HG03139 (cell line): ENCODE measurements at regions not wholly inside any gene's neighbourhood (a gene's known extent, or its start where the extent isn't known, plus 50 kb on each side); places are given as distances from the start of the nearest gene placed in this dataset.

ENCODE experiments used
- ATAC-seq: cut with Tn5 transposase; IDR thresholded peaks from one replicate; pipeline ENCODE4 v1.9.1; 2021; ENCODE audit not compliant: unreplicated experiment

- no peak for ATAC-seq
Measured at GRCh38 chr10:128418819-128419218, 292.6 kb upstream of the MKI67 start.

GRCh38 chr10:128419466-128420019 lies 293.3 kb upstream of the MKI67 start:
- ATAC-seq, result no peak

GRCh38 chr10:128420623-128421022 lies 294.4 kb upstream of the MKI67 start:
- ATAC-seq, result no peak

- no peak for ATAC-seq
Measured at GRCh38 chr10:128421371-128422160, 295.3 kb upstream of the MKI67 start.

- ATAC-seq, result no peak
Measured at GRCh38 chr10:128422190-128422589, 296.0 kb upstream of the MKI67 start.

- no peak for ATAC-seq
Measured at GRCh38 chr10:128422999-128423398, 296.8 kb upstream of the MKI67 start.

- no peak for ATAC-seq
Measured at GRCh38 chr10:128429321-128429720, 303.1 kb upstream of the MKI67 start.

GRCh38 chr10:128429835-128430513 lies 303.8 kb upstream of the MKI67 start:
- ATAC-seq, result no peak

GRCh38 chr10:128431083-128431482 lies 304.9 kb upstream of the MKI67 start:
- no peak for ATAC-seq

- no peak for ATAC-seq
Measured at GRCh38 chr10:128431506-128431905, 305.3 kb upstream of the MKI67 start.

GRCh38 chr10:128432011-128432410 lies 305.8 kb upstream of the MKI67 start:
- ATAC-seq, result no peak

- ATAC-seq, result no peak
Measured at GRCh38 chr10:128432423-128432822, 306.2 kb upstream of the MKI67 start.

- ATAC-seq, result no peak
Measured at GRCh38 chr10:128435811-128436210, 309.6 kb upstream of the MKI67 start.

- ATAC-seq, result no peak
Measured at GRCh38 chr10:128437786-128438345, 311.6 kb upstream of the MKI67 start.

- no peak for ATAC-seq
Measured at GRCh38 chr10:128438417-128439063, 312.3 kb upstream of the MKI67 start.

- no peak for ATAC-seq
Measured at GRCh38 chr10:128440513-128441160, 314.4 kb upstream of the MKI67 start.

- ATAC-seq, result no peak
Measured at GRCh38 chr10:128443925-128444518, 317.8 kb upstream of the MKI67 start.

GRCh38 chr10:128448796-128449195 lies 322.6 kb upstream of the MKI67 start:
- ATAC-seq, result no peak

GRCh38 chr10:128451879-128452278 lies 325.7 kb upstream of the MKI67 start:
- ATAC-seq, result no peak

GRCh38 chr10:128456271-128456670 lies 330.0 kb upstream of the MKI67 start:
- no peak for ATAC-seq
